CD4-positive, alpha-beta T cell treated with Interleukin-4 for 4 hours (primary cell): ENCODE measurements at regions not wholly inside any gene's neighbourhood (a gene's known extent, or its start where the extent isn't known, plus 50 kb on each side); places are given as distances from the start of the nearest gene placed in this dataset.
"Not testable (repeated sequence)": the region's sequence is repeated elsewhere in the genome, so short reads cannot be mapped to it uniquely, and the experiment has no call there.

Source experiments
- DNase-seq: peaks from one replicate; pipeline ENCODE4 v3.0.0-alpha.2; 2020

GRCh38 chr5:91956738-91957137 lies 573.6 kb upstream of the ARRDC3 start:
- no peak for DNase-seq

GRCh38 chr5:91955610-91956009 lies 572.5 kb upstream of the ARRDC3 start:
- DNase-seq: no peak

GRCh38 chr5:91954136-91954535 lies 571.0 kb upstream of the ARRDC3 start:
- DNase-seq: no peak

GRCh38 chr5:91950328-91950727 lies 567.2 kb upstream of the ARRDC3 start:
- no peak for DNase-seq

GRCh38 chr5:91946870-91947269 lies 563.8 kb upstream of the ARRDC3 start:
- DNase-seq: no peak

- DNase-seq: no peak
Observed at GRCh38 chr5:91941588-91941987, 558.5 kb upstream of the ARRDC3 start.

- DNase-seq: no peak
Observed at GRCh38 chr5:91938441-91938840, 555.3 kb upstream of the ARRDC3 start.

- no peak for DNase-seq
Observed at GRCh38 chr5:91937121-91937520, 554.0 kb upstream of the ARRDC3 start.

- no peak for DNase-seq
Observed at GRCh38 chr5:91929522-91929817, 546.4 kb upstream of the ARRDC3 start.

GRCh38 chr5:91928754-91929521 lies 545.8 kb upstream of the ARRDC3 start:
- DNase-seq: no peak

GRCh38 chr5:91927439-91927838 lies 544.3 kb upstream of the ARRDC3 start:
- DNase-seq: no peak

- no peak for DNase-seq
Observed at GRCh38 chr5:91925249-91925648, 542.1 kb upstream of the ARRDC3 start.

- not testable (repeated sequence) for DNase-seq
Observed at GRCh38 chr5:91917037-91917814, 534.1 kb upstream of the ARRDC3 start.

- no peak for DNase-seq
Observed at GRCh38 chr5:91910655-91911054, 527.5 kb upstream of the ARRDC3 start.

- DNase-seq: no peak
Observed at GRCh38 chr5:91910247-91910646, 527.1 kb upstream of the ARRDC3 start.

- no peak for DNase-seq
Observed at GRCh38 chr5:91906494-91906893, 523.4 kb upstream of the ARRDC3 start.

- no peak for DNase-seq
Observed at GRCh38 chr5:91906027-91906426, 522.9 kb upstream of the ARRDC3 start.

- no peak for DNase-seq
Observed at GRCh38 chr5:91898898-91899297, 515.8 kb upstream of the ARRDC3 start.

GRCh38 chr5:91898019-91898418 lies 514.9 kb upstream of the ARRDC3 start:
- DNase-seq: no peak

- DNase-seq: no peak
Observed at GRCh38 chr5:91888810-91889209, 505.7 kb upstream of the ARRDC3 start.

- no peak for DNase-seq
Observed at GRCh38 chr5:91885291-91886265, 502.5 kb upstream of the ARRDC3 start.

GRCh38 chr5:91884036-91884435 lies 500.9 kb upstream of the ARRDC3 start:
- no peak for DNase-seq

- no peak for DNase-seq
Observed at GRCh38 chr5:91875196-91875779, 492.2 kb upstream of the ARRDC3 start.
